Karpas-422 (cell line): ENCODE measurements at regions not wholly inside any gene's neighbourhood (a gene's known extent, or its start where the extent isn't known, plus 50 kb on each side); places are given as distances from the start of the nearest gene placed in this dataset.

Experiments used
- DNase-seq: peaks from one replicate; pipeline ENCODE4 v3.0.0-alpha.2; 2015
- H2AFZ ChIP-seq: fragments of 200-600 bp; sonication (generic); 2 replicates; pipeline ENCODE4 v1.6.1; 2014; ENCODE audit warnings: antibody characterized with exemption, low read length, mixed read lengths
- H3K27ac ChIP-seq: fragments of 200-600 bp; sonication (generic); 2 replicates; pipeline ENCODE4 v1.5.1; 2014; ENCODE audit warnings: mild to moderate bottlenecking, low read length, moderate library complexity
- H3K27me3 ChIP-seq: fragments of 200-600 bp; sonication (generic); 2 replicates; pipeline ENCODE4 v1.6.1; 2014; ENCODE audit warnings: low read length, mixed read lengths
- H3K36me3 ChIP-seq: fragments of 200-600 bp; sonication (generic); 2 replicates; pipeline ENCODE4 v1.6.1; 2014; ENCODE audit warnings: low read length, mixed read lengths; ENCODE audit not compliant: insufficient read depth
- H3K4me1 ChIP-seq: fragments of 200-600 bp; sonication (generic); 2 replicates; pipeline ENCODE4 v1.6.1; 2014; ENCODE audit warnings: mild to moderate bottlenecking, low read length, mixed read lengths
- H3K4me2 ChIP-seq: fragments of 200-600 bp; sonication (generic); 2 replicates; pipeline ENCODE4 v1.6.1; 2014; ENCODE audit warnings: low read length, low read depth, mild to moderate bottlenecking; ENCODE audit not compliant: poor library complexity, severe bottlenecking
- H3K4me3 ChIP-seq: fragments of 200-600 bp; sonication (generic); 2 replicates; pipeline ENCODE4 v1.5.1; 2014; ENCODE audit warnings: mild to moderate bottlenecking, antibody characterized with exemption, low read length, mixed read lengths
- H3K79me2 ChIP-seq: fragments of 200-600 bp; sonication (generic); 2 replicates; pipeline ENCODE4 v1.6.1; 2014; ENCODE audit warnings: mild to moderate bottlenecking, low read length, mixed read lengths
- H3K9ac ChIP-seq: fragments of 200-600 bp; sonication (generic); 2 replicates; pipeline ENCODE4 v1.6.0; 2014; ENCODE audit warnings: low read length
- H3K9me2 ChIP-seq: fragments of 200-600 bp; sonication (generic), shearing (Covaris generic); replicated peaks from 2 replicates; pipeline ENCODE4 v1.6.0; 2014; ENCODE audit warnings: mild to moderate bottlenecking, low read length, moderate library complexity; ENCODE audit not compliant: insufficient read depth
- H3K9me3 ChIP-seq: fragments of 300-700, 200-600 bp; sonication (generic); 2 replicates; pipeline ENCODE4 v1.6.1; 2014; ENCODE audit warnings: low read length, mixed read lengths
- H4K20me1 ChIP-seq: fragments of 200-600 bp; sonication (generic); 2 replicates; pipeline ENCODE4 v1.6.1; 2014; ENCODE audit warnings: mild to moderate bottlenecking, antibody characterized with exemption, low read length, low read depth; ENCODE audit not compliant: insufficient read depth

DNA sequence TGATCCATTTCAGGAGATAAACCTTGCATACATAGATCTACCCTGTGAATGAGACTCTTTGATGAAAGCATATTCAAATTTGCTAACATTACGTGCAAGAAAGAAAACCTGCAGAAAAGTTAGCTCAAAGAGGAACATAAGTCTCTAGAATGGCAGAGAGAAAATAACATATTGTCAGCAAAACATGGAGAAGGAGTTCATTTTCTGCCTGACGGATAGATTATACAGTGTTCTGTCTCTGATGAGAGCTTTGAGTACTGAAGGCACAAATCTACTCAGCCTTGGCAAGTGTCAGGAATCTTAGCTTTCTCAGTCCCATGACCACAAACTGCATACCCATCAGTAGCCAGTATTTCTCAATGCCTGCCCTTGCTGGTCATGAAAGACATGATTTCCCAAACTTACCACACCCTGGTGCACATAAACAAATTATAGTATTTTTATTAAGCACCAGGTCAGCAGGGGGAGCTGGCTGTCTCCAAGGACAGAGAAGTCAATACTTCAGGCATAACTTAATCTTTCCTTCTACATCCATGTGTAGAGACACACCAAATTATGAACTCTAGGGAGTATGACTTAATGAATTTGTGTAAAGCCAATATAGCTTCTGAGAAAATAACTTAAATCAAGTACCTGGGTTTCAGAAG, 401.2 kb upstream of the SOX11 start:
- Histone ChIP-seq H3K27ac (no peak overlapping the region), H4K20me1 (no peaks in the 10 kb centered on the region), H3K4me2 (no peak overlapping the region), H2AFZ (no peak overlapping the region), H3K9me2 (no peaks in the 10 kb centered on the region), H3K9me3 (no peaks in the 10 kb centered on the region), H3K36me3 (no peaks in the 10 kb centered on the region), H3K4me3 (no peak overlapping the region), H3K9ac (no peak overlapping the region), H3K27me3 (no peaks in the 10 kb centered on the region), H3K4me1 (no peaks in the 10 kb centered on the region), H3K79me2 (no peaks in the 10 kb centered on the region)
- no peak for DNase-seq

DNA sequence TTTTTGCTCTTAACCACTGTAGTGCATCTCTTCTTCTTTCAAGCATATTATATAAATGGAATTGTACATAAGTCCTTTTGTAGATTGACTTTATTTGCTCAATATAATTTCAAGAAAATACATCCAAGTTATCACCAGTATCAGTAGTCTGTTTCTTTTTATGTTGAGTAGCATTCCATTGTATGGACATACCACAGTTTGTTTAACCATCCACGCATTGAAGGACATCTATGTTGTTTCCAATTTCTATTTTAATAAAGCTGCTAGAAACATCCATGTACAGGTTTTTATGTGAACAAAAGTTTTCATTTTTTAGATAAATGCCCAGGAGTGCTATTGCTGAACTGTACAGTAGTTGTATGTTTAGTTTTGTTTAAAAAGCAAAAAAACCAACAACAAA, 387.5 kb upstream of the SOX11 start:
- Histone ChIP-seq H3K9ac (no peak overlapping the region), H3K36me3 (no peaks in the 10 kb centered on the region), H3K9me2 (no peaks in the 10 kb centered on the region), H3K27me3 (no peaks in the 10 kb centered on the region), H3K4me3 (no peak overlapping the region), H2AFZ (no peak overlapping the region), H3K4me2 (no peak overlapping the region), H3K4me1 (no peaks in the 10 kb centered on the region), H3K79me2 (no peaks in the 10 kb centered on the region), H3K27ac (no peak overlapping the region), H4K20me1 (no peaks in the 10 kb centered on the region), H3K9me3 (peaks cover 3% of the 10 kb centered on the region; the same call in 1 of the 2 replicates)
- DNase-seq, result no peak

DNA sequence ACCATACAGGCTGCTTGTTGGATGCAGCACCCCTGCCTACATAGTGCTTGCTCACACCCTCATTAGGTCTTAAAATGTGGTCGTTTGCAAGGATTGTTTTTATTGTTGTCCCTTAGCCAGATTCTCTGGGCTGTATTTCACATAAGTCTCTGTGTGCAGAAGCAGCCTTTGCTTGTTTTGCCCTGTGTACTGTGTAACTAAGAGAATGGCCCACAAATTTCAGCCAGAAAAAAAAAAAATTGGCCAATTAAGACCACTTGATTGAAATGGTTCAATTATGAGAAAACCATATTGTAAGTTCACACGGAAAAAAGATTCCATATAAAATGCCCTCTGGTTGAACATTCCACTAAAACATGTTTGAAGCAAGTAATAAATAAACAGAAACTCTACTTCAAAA, 377.1 kb upstream of the SOX11 start:
- no peak overlapping the region for H3K9ac ChIP-seq
- no peaks in the 10 kb centered on the region for H3K9me3 ChIP-seq
- no peak overlapping the region for H3K4me3 ChIP-seq
- no peaks in the 10 kb centered on the region for H3K27me3 ChIP-seq
- no peaks in the 10 kb centered on the region for H4K20me1 ChIP-seq
- H3K36me3 ChIP-seq, result no peaks in the 10 kb centered on the region
- H2AFZ ChIP-seq, result no peak overlapping the region
- no peaks in the 10 kb centered on the region for H3K79me2 ChIP-seq
- no peak overlapping the region for H3K27ac ChIP-seq
- no peaks in the 10 kb centered on the region for H3K4me1 ChIP-seq
- no peak for DNase-seq
- H3K4me2 ChIP-seq, result no peak overlapping the region
- no peaks in the 10 kb centered on the region for H3K9me2 ChIP-seq

DNA sequence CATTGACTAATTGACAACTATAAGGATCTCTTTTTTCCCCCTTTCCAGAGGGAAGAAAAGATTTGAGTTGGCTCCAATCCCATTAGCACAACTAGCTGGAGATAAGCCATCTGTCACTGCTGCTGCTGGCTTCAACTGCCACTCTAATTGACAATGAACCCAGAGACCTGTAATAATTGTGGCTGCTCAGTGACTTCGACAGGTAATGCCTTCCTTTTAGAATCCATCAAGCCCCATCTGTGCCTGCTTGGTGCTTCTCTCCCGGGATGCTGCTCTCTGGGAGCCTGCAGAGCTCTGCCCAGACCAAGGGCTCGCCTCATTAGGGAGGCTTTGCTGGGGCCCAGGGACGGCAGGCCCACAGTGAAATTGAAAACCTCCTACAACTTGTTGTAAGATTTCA, 376.7 kb upstream of the SOX11 start:
- H3K9ac ChIP-seq, result no peak overlapping the region
- no peak overlapping the region for H3K27ac ChIP-seq
- H3K4me2 ChIP-seq, result no peak overlapping the region
- H2AFZ ChIP-seq, result no peak overlapping the region
- H4K20me1 ChIP-seq, result no peaks in the 10 kb centered on the region
- no peaks in the 10 kb centered on the region for H3K4me1 ChIP-seq
- H3K36me3 ChIP-seq, result no peaks in the 10 kb centered on the region
- no peaks in the 10 kb centered on the region for H3K9me3 ChIP-seq
- no peaks in the 10 kb centered on the region for H3K9me2 ChIP-seq
- no peak overlapping the region for H3K4me3 ChIP-seq
- H3K27me3 ChIP-seq, result no peaks in the 10 kb centered on the region
- no peak for DNase-seq
- H3K79me2 ChIP-seq, result no peaks in the 10 kb centered on the region

DNA sequence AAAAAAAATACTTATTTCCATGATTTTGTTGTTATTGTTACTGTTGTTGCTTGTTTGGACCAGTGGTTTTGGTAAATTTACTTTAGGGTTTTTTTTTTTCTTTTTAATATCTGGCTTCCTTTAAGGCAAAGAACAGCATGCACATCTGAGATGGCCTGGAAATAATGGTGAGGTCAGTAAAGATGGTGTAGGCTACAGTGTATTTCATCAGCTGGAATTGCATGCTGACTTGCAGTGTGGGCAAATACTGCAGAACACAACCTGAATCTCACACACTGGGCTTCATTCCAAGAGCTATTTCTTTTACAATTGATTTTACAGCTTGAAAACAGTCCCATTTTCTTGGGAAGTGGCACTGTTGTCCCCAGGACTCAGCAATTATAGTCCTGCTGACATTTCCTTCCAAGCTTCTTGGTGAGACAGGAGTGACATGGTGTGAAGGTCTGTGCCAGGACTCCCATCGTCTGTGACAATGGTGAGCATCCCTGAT, 376.1 kb upstream of the SOX11 start:
- Histone ChIP-seq H3K4me1 (no peaks in the 10 kb centered on the region), H3K9ac (no peak overlapping the region), H3K36me3 (no peaks in the 10 kb centered on the region), H3K27ac (no peak overlapping the region), H2AFZ (no peak overlapping the region), H3K79me2 (no peaks in the 10 kb centered on the region), H3K27me3 (no peaks in the 10 kb centered on the region), H3K4me2 (no peak overlapping the region), H3K4me3 (no peak overlapping the region), H3K9me3 (no peaks in the 10 kb centered on the region), H3K9me2 (no peaks in the 10 kb centered on the region), H4K20me1 (no peaks in the 10 kb centered on the region)
- DNase-seq, result no peak

DNA sequence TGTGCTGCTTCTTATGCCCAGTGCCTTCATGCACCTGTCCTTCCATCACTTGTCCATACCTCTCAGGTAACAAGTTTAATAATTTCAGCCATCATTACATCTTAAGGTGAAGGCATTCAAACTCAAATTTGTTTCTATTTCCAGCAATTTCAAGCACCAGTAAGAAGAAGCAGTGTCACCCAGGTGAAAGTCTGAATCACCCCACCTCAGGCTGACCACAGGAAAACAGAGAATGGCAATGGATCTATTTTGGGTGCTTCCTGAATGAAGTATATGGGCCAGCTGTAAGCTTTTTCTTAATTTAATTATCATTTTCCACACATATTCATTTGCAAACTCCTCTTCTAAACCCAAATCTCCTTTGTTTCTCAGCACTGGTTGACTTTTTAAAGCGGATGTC, 372.7 kb upstream of the SOX11 start:
- Histone ChIP-seq H3K9ac (no peak overlapping the region), H4K20me1 (no peaks in the 10 kb centered on the region), H3K4me3 (no peak overlapping the region), H3K36me3 (no peaks in the 10 kb centered on the region), H2AFZ (no peak overlapping the region), H3K4me2 (no peak overlapping the region), H3K27me3 (no peaks in the 10 kb centered on the region), H3K79me2 (no peaks in the 10 kb centered on the region), H3K4me1 (no peaks in the 10 kb centered on the region), H3K9me2 (no peaks in the 10 kb centered on the region), H3K27ac (no peak overlapping the region), H3K9me3 (no peaks in the 10 kb centered on the region)
- no peak for DNase-seq

DNA sequence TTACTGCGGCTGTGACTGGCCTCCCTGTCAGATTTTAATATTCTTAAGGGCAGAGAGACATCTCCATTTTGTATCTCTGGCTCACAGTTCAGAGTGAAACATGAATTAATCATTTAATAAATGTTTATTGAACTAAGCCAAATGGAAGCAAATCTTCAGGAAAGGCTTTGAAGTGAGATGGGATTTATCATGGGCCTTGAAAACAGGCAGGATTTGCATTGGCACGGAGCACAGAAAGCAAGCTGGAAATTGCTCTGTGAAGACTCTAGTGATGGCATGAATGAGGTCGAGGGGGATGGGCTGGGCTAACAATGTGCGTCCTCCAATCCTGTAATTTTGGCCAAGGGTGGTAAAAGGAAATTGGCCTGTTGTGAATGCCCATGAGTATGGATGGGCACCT, 369.8 kb upstream of the SOX11 start:
- Histone ChIP-seq H4K20me1 (no peaks in the 10 kb centered on the region), H3K27me3 (no peaks in the 10 kb centered on the region), H3K4me2 (no peak overlapping the region), H3K4me1 (no peaks in the 10 kb centered on the region), H3K79me2 (no peaks in the 10 kb centered on the region), H3K4me3 (no peak overlapping the region), H3K9me2 (no peaks in the 10 kb centered on the region), H3K9me3 (no peaks in the 10 kb centered on the region), H3K9ac (no peak overlapping the region), H2AFZ (no peak overlapping the region), H3K27ac (no peak overlapping the region), H3K36me3 (no peaks in the 10 kb centered on the region)
- DNase-seq, result no peak

DNA sequence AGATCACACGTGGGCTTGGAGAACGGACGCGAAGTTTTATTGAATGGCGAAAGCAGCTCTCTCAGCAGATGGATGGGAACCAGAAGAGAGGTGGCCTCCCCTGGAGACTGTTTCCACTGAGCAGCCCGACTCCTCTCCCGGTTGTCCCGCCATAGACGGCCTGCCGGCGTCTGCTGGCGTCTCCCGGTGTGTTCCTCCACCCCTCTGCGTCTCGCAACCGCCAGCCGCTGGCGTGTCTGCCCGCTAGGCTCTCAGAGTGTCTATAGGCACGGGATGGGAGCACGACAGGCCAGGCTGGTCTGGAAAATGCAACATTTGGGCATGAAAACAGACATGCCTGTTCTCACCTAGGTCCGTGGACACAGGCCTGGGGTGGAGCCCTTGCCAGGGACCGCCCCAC, 366.7 kb upstream of the SOX11 start:
- no peaks in the 10 kb centered on the region for H3K4me1 ChIP-seq
- H3K27ac ChIP-seq, result no peak overlapping the region
- H3K9me3 ChIP-seq, result no peaks in the 10 kb centered on the region
- H3K9me2 ChIP-seq, result no peaks in the 10 kb centered on the region
- no peak overlapping the region for H2AFZ ChIP-seq
- H3K27me3 ChIP-seq, result no peaks in the 10 kb centered on the region
- no peaks in the 10 kb centered on the region for H3K79me2 ChIP-seq
- H3K4me3 ChIP-seq, result no peak overlapping the region
- no peak for DNase-seq
- no peaks in the 10 kb centered on the region for H3K36me3 ChIP-seq
- H4K20me1 ChIP-seq, result no peaks in the 10 kb centered on the region
- no peak overlapping the region for H3K9ac ChIP-seq
- no peak overlapping the region for H3K4me2 ChIP-seq

DNA sequence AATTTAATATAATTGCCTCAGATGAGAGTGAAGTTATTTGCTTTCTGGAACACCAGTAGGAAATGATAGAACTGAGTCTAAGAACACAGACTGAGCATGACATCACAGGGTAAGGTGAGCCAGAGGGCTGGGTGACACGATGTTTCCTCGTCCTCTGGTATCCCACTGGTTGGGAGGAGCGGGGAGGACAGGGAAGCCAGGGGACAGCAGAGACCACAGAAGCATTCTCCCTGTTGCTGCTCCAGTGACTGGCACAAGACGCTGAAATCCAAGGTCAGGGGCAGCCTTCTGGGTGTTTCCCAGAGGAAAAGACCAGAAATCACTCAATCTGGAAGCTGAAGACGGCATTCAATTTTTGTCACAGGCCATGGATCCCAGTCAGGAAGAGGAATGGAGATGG, 363.4 kb upstream of the SOX11 start:
- DNase-seq, result no peak
- H3K36me3 ChIP-seq, result no peaks in the 10 kb centered on the region
- no peak overlapping the region for H3K9ac ChIP-seq
- H4K20me1 ChIP-seq, result no peaks in the 10 kb centered on the region
- H2AFZ ChIP-seq, result no peak overlapping the region
- no peak overlapping the region for H3K4me3 ChIP-seq
- H3K4me1 ChIP-seq, result no peaks in the 10 kb centered on the region
- no peaks in the 10 kb centered on the region for H3K9me2 ChIP-seq
- H3K9me3 ChIP-seq, result no peaks in the 10 kb centered on the region
- no peaks in the 10 kb centered on the region for H3K79me2 ChIP-seq
- H3K27ac ChIP-seq, result no peak overlapping the region
- H3K27me3 ChIP-seq, result no peaks in the 10 kb centered on the region
- no peak overlapping the region for H3K4me2 ChIP-seq
